ENCODE measurements at regions not wholly inside any gene's neighbourhood (a gene's known extent, or its start where the extent isn't known, plus 50 kb on each side); places are given as distances from the start of the nearest gene placed in this dataset.

- no peak for ATAC-seq
- no peaks in the 10 kb centered on the region for H3K9me2 ChIP-seq (ENCODE audit: insufficient read depth)
- no peaks in the 10 kb centered on the region for H3K27me3 ChIP-seq (ENCODE audit: insufficient read depth)
- Mint-ChIP-seq H3K27ac (no peak overlapping the region), H3K4me3 (no peak overlapping the region), H3K27me3 (ENCODE audit: insufficient read depth, low read depth, poor library complexity) (peaks cover 14% of the 10 kb centered on the region), H3K9me3 (peaks cover 3% of the 10 kb centered on the region; the same call in 1 of the 3 replicates), H3K4me1 (no peaks in the 10 kb centered on the region; the same call in 2 of the 3 replicates), H3K36me3 (ENCODE audit: low read depth) (no peaks in the 10 kb centered on the region)
- no peak overlapping the region for H3K4me3 ChIP-seq
- no peaks in the 10 kb centered on the region for H3K36me3 ChIP-seq (ENCODE audit: insufficient read depth)
- no peak for DNase-seq (ENCODE audit: low spot score)
- TF ChIP-seq EZH2 (IDR thresholded peaks at IDR 0.05; ENCODE audit: low read depth, unreplicated experiment) (no peak), ZNF114 (CRISPR knock-in tag; IDR thresholded peaks at IDR 0.05) (no peak), CTCF (conservative IDR thresholded peaks at IDR 0.05; ENCODE audit: low read depth in 2 of 2) (no peak), NANOG (IDR thresholded peaks at IDR 0.05; ENCODE audit: borderline replicate concordance) (no peak), ZNF331 (CRISPR knock-in tag; IDR thresholded peaks at IDR 0.05; ENCODE audit: low read depth) (no peak), POLR2AphosphoS5 (IDR thresholded peaks at IDR 0.05; ENCODE audit: low read depth) (no peak), ETS1 (IDR thresholded peaks at IDR 0.05) (no peak), EZH2phosphoT487 (IDR thresholded peaks at IDR 0.05; ENCODE audit: unreplicated experiment) (no peak), REST (IDR thresholded peaks at IDR 0.05; ENCODE audit: unreplicated experiment) (no peak)
- H3K4me2 ChIP-seq, result no peak overlapping the region
- no peaks in the 10 kb centered on the region for H4K20me1 ChIP-seq (replicated peaks; ENCODE audit: insufficient read depth)
- no peaks in the 10 kb centered on the region for H3K4me1 ChIP-seq (ENCODE audit: insufficient read depth)
- H3F3A ChIP-seq (replicated peaks; ENCODE audit: low read depth), result no peaks in the 10 kb centered on the region
- H2AFZ ChIP-seq, result 0 out of 2 replicates have a peak overlapping the region, but pooled peaks have one; percentile 10
- no peak overlapping the region for H3K27ac ChIP-seq (ENCODE audit: low read depth)
- no peaks in the 10 kb centered on the region for H3K79me2 ChIP-seq (replicated peaks; ENCODE audit: insufficient read depth)
Observed at GRCh38 chr14:104277416-104278213, 139.2 kb downstream of the KIF26A start.

Measured in GM23338 (cell line).